C4-2B (cell line): ENCODE measurements at regions not wholly inside any gene's neighbourhood (a gene's known extent, or its start where the extent isn't known, plus 50 kb on each side); places are given as distances from the start of the nearest gene placed in this dataset.

Experiments used
- H3K27ac ChIP-seq: fragments of 450-650 bp; 2 replicates; pipeline ENCODE4 v1.5.1; 2017
- ZFX ChIP-seq: fragments of 450-650 bp; IDR thresholded peaks from 2 replicates; pipeline ENCODE4 v1.6.1; 2017
- TF ChIP-seq, protein P1 (sequence below): fragments of 450-650 bp; conservative IDR thresholded peaks from 2 replicates; pipeline ENCODE4 v1.5.1; 2017; ENCODE audit warnings: mild to moderate bottlenecking

DNA sequence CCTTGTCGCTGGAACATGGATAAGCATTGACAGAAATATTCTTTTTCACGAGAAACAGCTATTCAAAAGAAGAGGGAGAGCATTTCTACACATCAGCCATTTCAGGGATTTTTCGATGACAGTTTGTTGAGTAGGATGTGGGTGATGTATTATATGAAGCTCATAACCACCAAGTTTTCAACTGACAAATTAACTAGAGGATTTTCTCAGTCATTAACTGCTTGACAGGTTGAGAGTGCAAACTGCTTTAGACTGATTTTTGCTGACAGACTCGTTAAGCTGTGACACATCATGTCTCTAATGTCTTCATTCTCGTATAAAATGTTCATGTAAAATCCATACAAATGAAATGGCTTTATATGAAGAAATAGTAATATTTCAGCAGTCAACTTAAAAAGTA is 354.2 kb upstream of the KCNN2 start:
- no peak for TF ChIP-seq ZFX
- TF ChIP-seq, protein P1, sequence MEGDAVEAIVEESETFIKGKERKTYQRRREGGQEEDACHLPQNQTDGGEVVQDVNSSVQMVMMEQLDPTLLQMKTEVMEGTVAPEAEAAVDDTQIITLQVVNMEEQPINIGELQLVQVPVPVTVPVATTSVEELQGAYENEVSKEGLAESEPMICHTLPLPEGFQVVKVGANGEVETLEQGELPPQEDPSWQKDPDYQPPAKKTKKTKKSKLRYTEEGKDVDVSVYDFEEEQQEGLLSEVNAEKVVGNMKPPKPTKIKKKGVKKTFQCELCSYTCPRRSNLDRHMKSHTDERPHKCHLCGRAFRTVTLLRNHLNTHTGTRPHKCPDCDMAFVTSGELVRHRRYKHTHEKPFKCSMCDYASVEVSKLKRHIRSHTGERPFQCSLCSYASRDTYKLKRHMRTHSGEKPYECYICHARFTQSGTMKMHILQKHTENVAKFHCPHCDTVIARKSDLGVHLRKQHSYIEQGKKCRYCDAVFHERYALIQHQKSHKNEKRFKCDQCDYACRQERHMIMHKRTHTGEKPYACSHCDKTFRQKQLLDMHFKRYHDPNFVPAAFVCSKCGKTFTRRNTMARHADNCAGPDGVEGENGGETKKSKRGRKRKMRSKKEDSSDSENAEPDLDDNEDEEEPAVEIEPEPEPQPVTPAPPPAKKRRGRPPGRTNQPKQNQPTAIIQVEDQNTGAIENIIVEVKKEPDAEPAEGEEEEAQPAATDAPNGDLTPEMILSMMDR, result no peak
- H3K27ac ChIP-seq, result no peak overlapping the region

DNA sequence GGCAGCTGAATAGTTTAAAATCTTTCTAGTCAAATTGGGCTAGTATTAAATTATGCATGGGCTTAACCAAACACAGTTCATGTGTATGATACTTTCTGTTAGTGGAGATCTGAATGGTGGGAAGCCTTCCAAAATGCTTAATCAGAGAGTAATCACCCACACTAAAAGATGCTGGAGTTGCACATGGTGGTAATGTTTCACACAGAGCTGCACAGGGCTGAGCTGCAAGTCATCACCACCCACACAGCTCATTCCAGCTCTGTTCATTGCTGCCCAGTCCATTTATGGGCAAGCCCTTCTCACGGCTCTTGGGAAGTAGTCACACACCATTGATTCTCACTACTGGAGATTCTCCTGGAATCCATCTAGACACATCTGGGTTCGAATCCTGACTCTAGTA is 351.5 kb upstream of the KCNN2 start:
- TF ChIP-seq ZFX, result no peak
- TF ChIP-seq, protein P1, result no peak
- H3K27ac ChIP-seq, result no peak overlapping the region

DNA sequence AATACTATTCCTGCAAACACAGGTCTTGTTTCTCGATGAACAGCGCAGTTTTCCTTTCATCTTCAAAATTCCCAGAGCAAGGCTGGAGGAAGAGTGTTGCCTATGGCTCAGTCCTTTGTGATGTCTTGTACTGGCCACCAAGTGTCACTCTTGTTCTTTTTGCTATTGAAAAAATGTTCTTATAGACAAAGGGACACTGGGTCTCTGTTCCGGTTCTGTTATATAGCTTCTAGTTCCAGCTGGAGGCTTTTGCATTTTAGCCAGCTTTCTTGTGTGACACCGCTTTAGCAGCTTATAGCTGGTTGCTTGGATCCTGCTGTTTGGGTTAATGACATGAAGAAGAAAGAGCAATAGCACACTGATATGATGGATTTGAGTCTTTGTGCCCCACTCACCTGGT is 343.7 kb upstream of the KCNN2 start:
- no peak for TF ChIP-seq ZFX
- TF ChIP-seq, protein P1, result peak; percentile 81
- H3K27ac ChIP-seq, result no peak overlapping the region

DNA sequence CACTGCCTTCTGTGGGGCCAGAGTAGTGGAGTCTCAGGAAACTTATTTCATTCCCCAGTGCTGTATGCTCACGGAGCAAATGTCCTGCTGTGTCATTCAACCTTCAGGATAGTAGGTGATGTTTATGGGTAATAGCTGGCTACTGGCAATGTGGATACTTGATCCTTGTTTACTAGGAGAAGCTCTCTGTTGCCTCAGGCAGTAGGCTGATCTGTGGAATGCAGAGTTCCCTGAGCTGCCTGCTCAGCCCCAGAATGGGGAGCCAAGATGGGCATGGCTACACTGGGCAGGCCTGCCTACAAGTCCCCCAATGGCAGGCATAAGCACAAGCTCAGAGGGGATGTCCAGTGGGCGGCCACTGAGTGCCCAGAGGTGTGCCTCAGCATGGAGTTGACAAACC is 323.1 kb upstream of the KCNN2 start:
- no peak overlapping the region for H3K27ac ChIP-seq
- TF ChIP-seq, protein P1, result no peak
- no peak for TF ChIP-seq ZFX

DNA sequence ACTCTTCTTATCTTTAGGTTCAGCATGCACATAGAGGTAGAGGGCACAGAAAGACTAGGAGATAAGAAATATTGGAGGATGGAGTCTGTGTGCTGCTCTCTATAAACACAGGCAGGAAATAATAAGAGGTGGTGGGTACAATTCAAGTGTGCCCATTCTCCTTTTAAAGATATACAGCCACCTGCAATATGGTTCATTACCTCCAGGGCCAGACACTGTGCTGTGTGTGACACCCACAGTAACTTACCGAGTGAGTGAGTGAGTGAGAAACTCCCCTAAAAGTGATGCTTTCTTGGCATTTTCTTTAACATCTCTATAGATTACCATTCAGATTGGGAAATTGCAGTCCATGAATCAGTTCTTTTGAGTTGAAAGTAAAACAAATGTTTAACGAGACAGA is 311.8 kb upstream of the KCNN2 start:
- TF ChIP-seq ZFX, result no peak
- TF ChIP-seq, protein P1, result no peak; the same call in 1 of the 2 replicates
- H3K27ac ChIP-seq, result no peak overlapping the region

DNA sequence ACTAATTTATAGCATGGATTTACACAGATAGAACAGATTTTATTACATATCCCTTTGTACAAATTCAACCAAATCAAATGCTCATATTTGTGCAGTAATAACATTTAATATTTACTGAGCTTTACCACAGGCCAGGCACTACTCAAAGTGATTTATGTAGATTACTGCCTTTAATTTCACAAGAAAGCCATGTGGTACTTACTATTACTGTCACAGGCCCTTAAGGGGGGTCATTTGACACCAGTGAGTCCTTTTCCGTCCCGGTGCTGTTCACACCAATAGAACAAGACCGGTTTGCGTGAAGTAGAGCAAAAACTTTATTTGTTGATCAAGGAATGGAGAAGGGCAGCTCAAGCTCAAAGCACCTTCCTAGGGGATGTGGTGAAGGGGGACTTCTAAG is 308.5 kb upstream of the KCNN2 start:
- no peak for TF ChIP-seq ZFX
- TF ChIP-seq, protein P1, result no peak
- H3K27ac ChIP-seq, result no peak overlapping the region

DNA sequence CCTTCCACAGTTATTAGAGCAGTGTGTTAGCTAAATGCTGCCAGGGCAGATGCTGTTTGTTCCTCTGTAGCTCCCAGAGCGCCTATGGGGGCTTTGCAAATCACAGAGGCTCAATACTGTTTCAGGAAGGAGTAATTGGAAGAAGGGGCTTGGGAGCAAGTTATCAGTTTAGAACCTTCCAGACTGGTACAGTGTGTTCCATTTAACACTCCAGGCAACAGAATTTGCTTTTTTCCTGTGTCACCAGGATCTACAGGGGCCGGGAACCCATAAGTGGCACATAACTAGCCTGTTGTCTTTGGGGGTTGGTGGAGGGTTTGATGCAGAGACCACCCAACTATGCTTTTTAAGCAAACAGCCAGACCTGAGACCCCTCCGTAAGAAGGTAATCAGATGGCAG is 307.3 kb upstream of the KCNN2 start:
- no peak overlapping the region for H3K27ac ChIP-seq
- TF ChIP-seq, protein P1, result no peak
- no peak for TF ChIP-seq ZFX
